B cell (primary cell): ENCODE measurements at regions not wholly inside any gene's neighbourhood (a gene's known extent, or its start where the extent isn't known, plus 50 kb on each side); places are given as distances from the start of the nearest gene placed in this dataset.

Source experiments
- ATAC-seq: fragments of 200-7000 bp; cut with Tn5 transposase; one replicate; pipeline ENCODE4 v1.10.0; 2021; ENCODE audit warnings: low read depth, mild to moderate bottlenecking, moderate number of reproducible peaks, moderate library complexity
- CTCF ChIA-PET: fragments of 350-600 bp; sonication (Branson Sonifier 250); formaldehyde crosslinking; loops from one replicate; lab custom pipeline; 2021; ENCODE audit warnings: antibody characterized with exemption, inconsistent platforms; lab: Charles Lee
- POLR2A ChIA-PET: fragments of 350-600 bp; sonication (Branson Sonifier 250); formaldehyde crosslinking; loops from one replicate; lab custom pipeline; 2021; ENCODE audit warnings: antibody characterized with exemption; lab: Charles Lee
- DNase-seq: peaks from one replicate; pipeline ENCODE4 v3.0.0; 2013
- H2AFZ ChIP-seq: 2 replicates; pipeline ENCODE4 v1.6.1; 2012; ENCODE audit warnings: mild to moderate bottlenecking, low read depth, low read length; ENCODE audit not compliant: insufficient read depth, poor library complexity, severe bottlenecking
- H3K27ac ChIP-seq, 2 donors: 1 replicate in 1 of 2; 2 replicates in 1 of 2; pipeline ENCODE4 v1.5.1; 2012 to 2013; ENCODE audit warnings: low read length in 2 of 2, mild to moderate bottlenecking in 2 of 2, moderate library complexity in 1 of 2
- H3K27me3 ChIP-seq, 4 experiments: fragments of 200-600 bp in 1 of 4; sonication (generic) in 1 of 4; replicated peaks in 1 of 4; 1 replicate in 2 of 4; 2 replicates in 2 of 4; pipeline versions ENCODE4 v1.6.1 to v1.7.0; 2013 to 2016; ENCODE audit warnings: low read length in 3 of 4, mild to moderate bottlenecking in 2 of 4, mixed read lengths in 1 of 4, moderate library complexity in 1 of 4; ENCODE audit not compliant: insufficient read depth in 4 of 4, control insufficient read depth in 3 of 4; ENCODE audit errors: control extremely low read depth in 1 of 4
- H3K36me3 ChIP-seq, 2 experiments: replicated peaks in 1 of 2; 1 replicate in 1 of 2; 2 replicates in 1 of 2; pipeline versions ENCODE4 v1.6.1 to v1.7.1; 2013; ENCODE audit warnings: low read length in 1 of 2; ENCODE audit not compliant: insufficient read depth in 2 of 2, control insufficient read depth in 1 of 2; ENCODE audit errors: control extremely low read depth in 1 of 2, extremely low read depth in 1 of 2
- H3K4me1 ChIP-seq, 2 donors: fragments of 200-600 bp in 1 of 2; sonication (generic) in 1 of 2; 1 replicate in 1 of 2; 2 replicates in 1 of 2; pipeline versions ENCODE4 v1.5.1 to v1.6.1; 2013 to 2017; ENCODE audit warnings: low read length in 2 of 2; ENCODE audit not compliant: control insufficient read depth in 2 of 2, insufficient read depth in 2 of 2
- H3K4me2 ChIP-seq: replicated peaks from 2 replicates; pipeline ENCODE3; 2012; ENCODE audit warnings: mild to moderate bottlenecking, low read depth, low read length; ENCODE audit not compliant: poor library complexity, severe bottlenecking
- H3K4me3 ChIP-seq, 5 experiments: fragments of 200-600 bp in 1 of 5; sonication (generic) in 1 of 5; 1 replicate in 3 of 5; 2 replicates in 2 of 5; pipeline versions ENCODE4 v1.5.1 to v1.7.0; 2011 to 2016; ENCODE audit warnings: low read length in 4 of 5, mild to moderate bottlenecking in 4 of 5, low read depth in 2 of 5, control low read depth in 1 of 5, moderate library complexity in 1 of 5; ENCODE audit not compliant: insufficient read depth in 1 of 5; ENCODE audit errors: control extremely low read depth in 1 of 5, extremely low read depth in 1 of 5
- H3K79me2 ChIP-seq: fragments of 200-600 bp; sonication (generic); one replicate; pipeline ENCODE4 v1.6.0; 2016; ENCODE audit warnings: low read length; ENCODE audit not compliant: control insufficient read depth, insufficient read depth
- H3K9ac ChIP-seq: fragments of 200-600 bp; sonication (generic); 2 replicates; pipeline ENCODE4 v1.6.1; 2017; ENCODE audit warnings: mild to moderate bottlenecking, low read length, moderate library complexity
- H3K9me3 ChIP-seq, 3 donors: one replicate each; pipeline versions ENCODE4 v1.6.1 to v1.7.1; 2013; ENCODE audit warnings: low read length in 2 of 3; ENCODE audit not compliant: control insufficient read depth in 2 of 3, insufficient read depth in 1 of 3; ENCODE audit errors: control extremely low read depth in 1 of 3
- H4K20me1 ChIP-seq: 2 replicates; pipeline ENCODE4 v1.6.0; 2012; ENCODE audit warnings: mild to moderate bottlenecking, low read length; ENCODE audit not compliant: insufficient read depth, control insufficient read depth, poor library complexity, severe bottlenecking
- H3K27ac Mint-ChIP-seq: one replicate; pipeline ENCODE4 v1.8.0; 2021; ENCODE audit warnings: mixed read lengths
- H3K27me3 Mint-ChIP-seq: one replicate; pipeline ENCODE4 v1.8.0; 2021; ENCODE audit warnings: mixed read lengths
- H3K4me1 Mint-ChIP-seq: one replicate; pipeline ENCODE4 v1.8.0; 2021; ENCODE audit warnings: mixed read lengths
- H3K4me3 Mint-ChIP-seq: one replicate; pipeline ENCODE4 v1.8.0; 2021; ENCODE audit warnings: mixed read lengths
- H3K9me3 Mint-ChIP-seq: one replicate; pipeline ENCODE4 v1.8.0; 2022; ENCODE audit warnings: mixed read lengths; ENCODE audit not compliant: insufficient read depth
- CTCF ChIP-seq: fragments of 200-600 bp; IDR thresholded peaks from one replicate; pipeline ENCODE4 v1.8.0; 2022; ENCODE audit warnings: antibody characterized with exemption, mild to moderate bottlenecking
- EZH2 ChIP-seq: IDR thresholded peaks from 2 replicates; pipeline ENCODE4 v1.6.1; 2012; ENCODE audit warnings: borderline replicate concordance, low read depth, mild to moderate bottlenecking, moderate library complexity, low read length; ENCODE audit not compliant: insufficient read depth, poor library complexity, severe bottlenecking
- WGBS: methylation state at CpG from one replicate; pipeline ENCODE4 v1.1.5; 2013; ENCODE audit warnings: missing lambda C conversion rate; ENCODE audit not compliant: insufficient coverage; 5-methylcytosine and 5-hydroxymethylcytosine counted together
- intact Hi-C: fragments of 100-400 bp; cut with micrococcal nuclease; formaldehyde crosslinking; loops from one replicate; pipeline ENCODE4 v1.10.0; 2022

GRCh38 chr6:104559435-104560202 lies 300.1 kb downstream of the HACE1 start:
- ChIA-PET POLR2A (no interaction called here), CTCF (no interaction called here)
- H3K9me3 ChIP-seq: no peaks in the 10 kb centered on the region
- no peak overlapping the region for H3K27ac ChIP-seq
- no peak overlapping the region for H3K9ac ChIP-seq
- no peak overlapping the region for H3K27ac Mint-ChIP-seq
- H3K27me3 ChIP-seq: no peaks in the 10 kb centered on the region
- WGBS: 77% methylated on average over 2 of the region's 3 CpGs
- no peaks in the 10 kb centered on the region for H3K4me1 Mint-ChIP-seq
- H4K20me1 ChIP-seq: no peaks in the 10 kb centered on the region
- intact Hi-C loops: no loop called here
- H3K36me3 ChIP-seq: no peaks in the 10 kb centered on the region
- H3K4me2 ChIP-seq: no peak overlapping the region
- no peaks in the 10 kb centered on the region for H3K9me3 Mint-ChIP-seq
- no peak overlapping the region for H3K4me3 Mint-ChIP-seq
- no peaks in the 10 kb centered on the region for H3K79me2 ChIP-seq
- H2AFZ ChIP-seq: no peak overlapping the region
- DNase-seq (no peak), ATAC-seq (no peak)
- no peaks in the 10 kb centered on the region for H3K4me1 ChIP-seq
- H3K4me3 ChIP-seq: no peak overlapping the region
- no peak for TF ChIP-seq CTCF
- TF ChIP-seq EZH2: no peak
- no peaks in the 10 kb centered on the region for H3K27me3 Mint-ChIP-seq

- Histone ChIP-seq H3K4me1 (no peaks in the 10 kb centered on the region), H3K27ac (no peak overlapping the region), H3K36me3 (no peaks in the 10 kb centered on the region), H2AFZ (no peak overlapping the region), H3K9ac (no peak overlapping the region), H3K9me3 (no peaks in the 10 kb centered on the region), H3K4me2 (no peak overlapping the region), H3K27me3 (no peaks in the 10 kb centered on the region), H3K79me2 (no peaks in the 10 kb centered on the region), H4K20me1 (no peaks in the 10 kb centered on the region), H3K4me3 (no peak overlapping the region)
- Mint-ChIP-seq H3K4me3 (no peak overlapping the region), H3K4me1 (no peaks in the 10 kb centered on the region), H3K9me3 (no peaks in the 10 kb centered on the region), H3K27me3 (no peaks in the 10 kb centered on the region), H3K27ac (no peak overlapping the region)
- ATAC-seq: no peak
- no CpG with 5 or more reads among the region's 3 CpGs for WGBS
- CTCF ChIA-PET: no interaction called here
- TF ChIP-seq CTCF (no peak), EZH2 (no peak)
- intact Hi-C loops: no loop called here
- DNase-seq: no peak
- POLR2A ChIA-PET: no interaction called here
These were observed 301.0 kb downstream of the HACE1 start for GRCh38 chr6:104558746-104559145.
